HG03571 (cell line): ENCODE measurements at regions not wholly inside any gene's neighbourhood (a gene's known extent, or its start where the extent isn't known, plus 50 kb on each side); places are given as distances from the start of the nearest gene placed in this dataset.

Source experiments
- ATAC-seq: cut with Tn5 transposase; IDR thresholded peaks from one replicate; pipeline ENCODE4 v1.9.1; 2021; ENCODE audit not compliant: unreplicated experiment

- no peak for ATAC-seq
Measured at GRCh38 chr1:194133152-194133551, 946.7 kb upstream of the B3GALT2 start.

DNA sequence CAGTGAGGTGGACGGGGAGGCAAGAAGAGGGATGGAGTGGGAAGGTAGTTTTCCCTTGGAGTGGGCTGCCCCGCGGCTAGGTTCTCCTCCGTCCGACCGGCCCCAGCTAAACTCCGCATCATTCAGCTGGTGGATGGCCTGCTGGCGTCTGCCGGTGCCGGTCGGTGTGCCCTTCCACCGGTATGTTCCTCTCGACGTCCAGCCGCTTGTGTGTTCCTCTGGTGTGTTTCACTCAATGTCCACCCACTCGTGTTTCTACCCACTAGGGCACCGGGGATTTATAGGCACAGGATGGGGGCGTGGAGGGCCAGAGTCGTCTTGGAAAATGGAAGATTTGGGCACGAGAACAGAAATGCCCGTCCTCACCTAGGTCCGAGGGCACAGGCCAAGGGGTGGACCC lies 931.7 kb upstream of the B3GALT2 start:
- ATAC-seq = no peak

DNA sequence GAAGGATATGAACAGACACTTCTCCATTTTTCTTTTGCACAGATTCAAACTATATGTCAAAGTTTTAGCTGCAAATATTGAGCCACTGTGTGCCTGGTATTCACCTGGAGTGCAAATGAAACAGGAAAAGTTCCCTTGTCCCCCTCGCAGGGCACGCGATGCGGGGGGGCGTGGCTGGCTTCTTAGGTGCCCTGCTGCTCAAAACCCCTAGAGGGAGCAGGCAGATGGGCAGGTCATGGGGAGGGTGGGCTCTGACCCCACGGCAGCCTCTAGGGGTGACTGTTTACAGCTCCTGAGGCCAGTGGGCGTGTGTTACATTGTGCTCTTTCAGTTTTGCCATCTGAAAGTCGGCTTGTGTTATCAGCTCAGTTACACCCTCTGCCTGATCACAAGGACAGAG lies 931.2 kb upstream of the B3GALT2 start:
- no peak for ATAC-seq

DNA sequence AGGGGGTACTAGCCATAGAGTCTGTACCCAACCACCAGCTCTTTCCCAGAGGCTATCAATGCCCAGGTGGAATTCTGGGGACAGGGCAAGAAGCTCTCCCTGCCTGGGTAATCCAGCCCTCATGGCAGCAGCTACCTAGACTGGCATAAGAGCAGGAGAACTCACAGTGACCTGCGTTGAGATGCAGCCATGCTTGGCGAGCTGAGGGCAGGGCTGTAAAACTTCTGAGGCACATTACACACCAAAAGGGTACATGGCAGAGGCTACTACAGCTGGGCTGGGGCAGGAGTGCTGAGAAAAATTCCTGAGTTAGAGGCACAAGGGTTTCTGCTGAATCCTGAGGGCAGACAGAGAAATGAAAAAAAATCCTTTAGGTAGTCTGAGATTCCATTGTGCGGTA lies 927.9 kb upstream of the B3GALT2 start:
- ATAC-seq = no peak

DNA sequence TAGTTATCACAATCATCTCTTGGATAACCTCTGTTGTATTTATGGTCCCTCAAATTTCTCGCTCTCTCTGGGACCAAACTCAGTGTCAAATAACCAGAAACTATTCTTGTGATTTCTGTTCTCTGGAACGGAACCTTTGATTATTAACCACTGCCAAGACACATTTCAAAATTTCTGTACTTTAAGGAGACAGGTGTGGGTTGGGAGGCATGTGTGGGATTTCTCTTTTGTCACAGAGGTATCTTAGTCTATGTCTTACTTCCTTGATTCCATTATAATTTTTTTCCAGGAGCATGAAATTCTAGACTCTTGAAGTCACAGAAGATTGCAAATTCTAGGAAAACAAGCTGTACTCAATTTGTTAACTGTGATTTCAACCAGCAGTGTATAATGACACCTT lies 919.0 kb upstream of the B3GALT2 start:
- ATAC-seq = no peak

DNA sequence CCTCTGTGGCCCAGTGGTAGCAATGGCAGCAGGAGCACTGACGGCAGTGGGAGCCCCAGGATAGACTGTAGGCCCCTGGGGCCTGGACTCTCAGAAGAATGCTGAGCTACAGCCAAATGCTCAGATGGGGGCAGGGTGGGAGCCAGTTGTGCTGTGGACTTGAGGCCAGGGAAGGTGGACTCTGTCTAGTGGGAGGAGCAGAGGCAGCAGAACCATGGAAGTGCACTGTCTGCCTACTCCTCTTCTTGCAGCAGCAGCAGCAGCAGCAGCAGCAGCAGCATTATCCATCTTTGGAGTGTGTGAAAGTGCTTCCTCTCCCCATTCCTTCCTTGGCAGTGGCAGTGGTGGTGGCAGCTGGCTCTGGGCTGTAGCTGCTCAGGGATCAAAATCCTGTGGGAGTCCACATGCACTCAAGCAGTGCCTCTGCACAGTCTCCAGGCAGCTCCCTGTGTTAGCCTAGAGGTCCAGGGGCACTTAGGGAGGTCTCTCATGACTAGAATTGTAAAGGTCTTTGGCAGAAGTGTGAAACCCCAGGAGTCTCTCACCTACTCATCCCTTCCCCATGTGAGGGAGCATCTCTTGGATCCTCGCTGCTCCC lies 917.9 kb upstream of the B3GALT2 start:
- ATAC-seq = no peak

- ATAC-seq = no peak
Measured at GRCh38 chr1:194103516-194104246, 917.3 kb upstream of the B3GALT2 start.

DNA sequence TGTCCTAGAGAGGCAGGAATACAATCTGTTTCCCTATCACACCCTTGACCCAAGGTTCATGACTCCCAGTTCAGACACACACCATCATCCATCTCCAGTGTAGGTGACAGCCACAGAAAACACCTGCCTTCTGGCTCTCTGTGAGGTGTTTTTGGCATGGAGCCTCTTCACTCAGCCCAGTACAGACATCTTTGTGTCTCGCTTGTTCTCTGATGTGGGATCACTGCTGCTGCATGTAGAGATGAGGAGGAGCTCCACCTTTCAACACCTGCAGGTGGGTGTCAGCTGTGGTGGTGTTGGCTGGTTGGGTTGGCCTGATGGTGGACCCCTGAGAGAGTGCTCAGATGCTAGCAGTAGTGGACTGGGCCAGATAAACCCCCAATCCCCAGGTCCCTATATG lies 916.7 kb upstream of the B3GALT2 start:
- ATAC-seq = no peak

DNA sequence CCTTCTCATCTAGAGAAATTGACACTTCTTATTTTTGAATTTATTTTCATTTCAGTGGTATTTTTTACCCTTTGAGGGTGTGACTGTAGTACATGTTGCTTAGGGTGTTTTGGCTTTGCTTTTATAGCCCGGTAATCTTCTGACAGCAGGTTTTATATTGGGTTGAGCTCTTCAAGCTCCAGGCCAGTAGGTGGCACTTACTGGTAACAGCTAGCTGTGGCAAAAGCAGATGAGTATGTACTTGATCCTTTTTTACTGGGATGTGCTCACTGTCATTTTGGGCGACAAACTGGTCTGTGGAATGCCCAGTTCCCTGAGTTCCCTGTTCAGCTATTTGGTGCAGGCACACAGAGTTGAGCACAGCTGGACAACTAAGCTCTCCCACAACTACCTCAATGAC lies 916.2 kb upstream of the B3GALT2 start:
- no peak for ATAC-seq

DNA sequence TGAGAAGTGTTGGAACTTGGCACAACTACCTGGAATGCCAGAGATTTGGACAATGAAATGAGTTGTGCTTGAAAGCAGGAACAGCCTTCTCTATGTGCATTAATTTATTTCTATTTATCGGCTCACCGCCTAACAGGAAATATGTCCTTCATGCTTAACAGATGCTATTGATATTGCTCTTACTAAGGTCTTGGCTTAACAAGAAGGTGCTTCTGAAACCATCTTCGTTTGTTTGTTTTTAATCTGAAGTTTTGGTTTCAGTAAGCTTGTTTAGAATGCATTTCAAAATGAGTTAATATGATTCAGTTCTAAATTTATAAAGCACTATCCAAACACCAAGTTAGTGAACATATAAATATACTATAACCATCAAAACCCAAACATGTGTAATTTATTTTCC lies 898.3 kb upstream of the B3GALT2 start:
- no peak for ATAC-seq

- ATAC-seq = no peak
Measured at GRCh38 chr1:194081444-194081843, 895.0 kb upstream of the B3GALT2 start.

- ATAC-seq = no peak
Measured at GRCh38 chr1:194080826-194081225, 894.4 kb upstream of the B3GALT2 start.

- ATAC-seq = no peak
Measured at GRCh38 chr1:194078765-194079164, 892.4 kb upstream of the B3GALT2 start.

- ATAC-seq = no peak
Measured at GRCh38 chr1:194076646-194077045, 890.2 kb upstream of the B3GALT2 start.

DNA sequence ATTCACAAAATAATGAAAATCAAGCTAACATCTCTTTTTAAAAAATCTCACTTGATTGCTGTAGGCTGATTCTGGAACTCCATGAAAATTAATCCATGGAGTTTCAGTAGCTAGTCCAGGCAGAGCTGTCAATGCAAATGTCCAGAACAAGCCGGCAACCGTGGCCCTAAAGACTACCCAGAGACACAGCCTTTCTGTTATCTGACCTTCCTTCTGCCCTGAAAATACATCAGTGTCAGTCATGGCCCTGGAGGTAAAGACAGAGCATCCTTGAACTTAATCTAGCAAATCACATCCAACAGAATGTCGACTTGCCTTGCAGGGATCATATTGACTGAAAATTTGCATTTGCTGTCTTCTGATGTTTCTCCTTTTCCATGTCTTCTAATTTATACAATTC lies 887.4 kb upstream of the B3GALT2 start:
- no peak for ATAC-seq

GRCh38 chr1:194071205-194071604 lies 884.8 kb upstream of the B3GALT2 start:
- no peak for ATAC-seq

DNA sequence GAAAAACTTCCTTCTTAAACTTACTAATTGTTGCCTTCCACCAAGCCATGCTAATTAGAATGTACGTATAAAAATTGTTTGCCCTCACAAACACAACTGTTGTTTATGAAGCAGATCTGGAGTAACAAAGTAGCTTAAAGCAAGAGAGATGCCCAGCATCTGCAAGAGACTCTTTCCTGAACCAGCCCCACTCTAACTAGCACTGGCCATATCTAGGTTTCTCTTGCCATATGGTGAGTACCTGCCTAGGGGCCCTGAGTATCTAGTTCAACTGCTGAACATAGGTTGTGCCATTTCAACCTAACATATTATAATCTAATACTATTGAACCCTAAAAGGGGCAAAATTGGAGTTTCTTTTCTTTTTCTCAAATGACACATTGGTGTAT lies 883.4 kb upstream of the B3GALT2 start:
- ATAC-seq = no peak

- no peak for ATAC-seq
Measured at GRCh38 chr1:194069168-194069830, 882.9 kb upstream of the B3GALT2 start.

GRCh38 chr1:194068446-194069167 lies 882.2 kb upstream of the B3GALT2 start:
- no peak for ATAC-seq

- no peak for ATAC-seq
Measured at GRCh38 chr1:194067772-194068171, 881.4 kb upstream of the B3GALT2 start.

DNA sequence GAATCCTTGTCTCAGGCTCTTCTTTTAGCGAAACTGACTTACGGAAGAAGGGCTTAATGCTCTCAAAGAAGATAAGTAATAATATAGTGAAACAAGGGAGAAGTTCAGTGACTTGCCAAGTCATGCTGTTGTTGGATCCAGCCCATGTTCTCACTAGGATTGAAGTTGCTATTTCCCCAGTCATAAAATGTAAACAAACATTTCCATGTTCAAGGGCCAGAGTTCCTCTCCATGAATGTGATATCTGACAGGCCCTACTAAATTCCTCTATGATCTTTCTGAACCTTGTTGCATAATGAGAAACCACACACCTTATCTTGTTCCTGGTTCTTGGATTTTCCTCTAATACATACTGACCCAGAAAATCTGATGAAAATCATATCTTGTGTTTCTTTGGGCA lies 876.5 kb upstream of the B3GALT2 start:
- ATAC-seq = no peak

DNA sequence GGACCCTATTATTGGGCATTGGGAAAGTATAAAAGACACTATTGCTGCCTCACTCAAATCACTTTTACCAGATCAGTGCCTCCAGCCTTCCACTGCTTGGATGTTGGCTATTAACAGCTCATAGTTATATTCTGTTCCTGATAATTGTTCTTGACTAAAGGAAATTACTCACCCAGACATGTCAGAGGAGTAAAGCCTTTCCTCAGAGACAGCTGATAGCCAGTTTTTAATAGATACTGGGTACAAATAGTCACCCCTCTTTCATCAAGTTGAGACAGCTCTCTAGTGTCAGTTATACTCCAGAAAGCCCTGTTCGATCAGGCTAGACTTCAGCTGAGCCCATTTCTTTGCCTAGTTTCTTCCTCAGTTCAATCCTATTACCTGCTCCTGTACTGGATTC lies 876.1 kb upstream of the B3GALT2 start:
- no peak for ATAC-seq
